HL-60 (cell line): ENCODE measurements at regions not wholly inside any gene's neighbourhood (a gene's known extent, or its start where the extent isn't known, plus 50 kb on each side); places are given as distances from the start of the nearest gene placed in this dataset.

Experiments used
- DNase-seq, 2 experiments: peaks; one replicate each; pipeline ENCODE4 v3.0.0-alpha.2; 2010 to 2020; ENCODE audit warnings: low read depth in 1 of 2, low spot score in 1 of 2
- H3K27ac ChIP-seq: fragments of 250-450 bp; sonication (Bioruptor Pico); replicated peaks from 2 replicates; pipeline ENCODE4 v1.5.1; 2020; ENCODE audit warnings: mild to moderate bottlenecking, moderate library complexity
- H3K27me3 ChIP-seq: fragments of 250-450 bp; sonication (Bioruptor Pico); 2 replicates; pipeline ENCODE4 v1.5.1; 2021; ENCODE audit warnings: mild to moderate bottlenecking, moderate library complexity; ENCODE audit not compliant: insufficient read depth, poor library complexity, severe bottlenecking
- H3K4me3 ChIP-seq: replicated peaks from 2 replicates; pipeline ENCODE4 v1.5.1; 2011; ENCODE audit warnings: mild to moderate bottlenecking, control low read depth, low read length; ENCODE audit not compliant: insufficient read depth
- CTCF ChIP-seq: IDR thresholded peaks from one replicate; pipeline ENCODE4 v1.5.1; 2011; ENCODE audit warnings: low read length, control low read depth, inconsistent platforms; ENCODE audit not compliant: insufficient read depth
- GABPA ChIP-seq: IDR thresholded peaks from 2 replicates; pipeline ENCODE4 v1.6.1; 2012; ENCODE audit warnings: low read depth
- POLR2AphosphoS5 ChIP-seq: IDR thresholded peaks from 2 replicates; pipeline ENCODE4 v1.6.1; 2012; ENCODE audit warnings: low read depth
- REST ChIP-seq: IDR thresholded peaks from 2 replicates; pipeline ENCODE4 v1.6.1; 2012; ENCODE audit warnings: low read depth; ENCODE audit not compliant: insufficient replicate concordance
- SPI1 ChIP-seq: IDR thresholded peaks from 2 replicates; pipeline ENCODE4 v1.6.1; 2012; ENCODE audit warnings: low read depth, mild to moderate bottlenecking, borderline replicate concordance

- no peaks in the 10 kb centered on the region for H3K27me3 ChIP-seq
- no peak for TF ChIP-seq POLR2AphosphoS5
- no peak for TF ChIP-seq CTCF
- no peak for TF ChIP-seq REST
- H3K27ac ChIP-seq = no peak overlapping the region
- no peak for DNase-seq
- H3K4me3 ChIP-seq = no peak overlapping the region
Measured at GRCh38 chr18:41263956-41264355, 691.1 kb upstream of the PIK3C3 start.

- H3K27me3 ChIP-seq = no peaks in the 10 kb centered on the region
- H3K27ac ChIP-seq = no peak overlapping the region
- H3K4me3 ChIP-seq = no peak overlapping the region
- TF ChIP-seq SPI1 (no peak), REST (no peak), POLR2AphosphoS5 (no peak), GABPA (no peak), CTCF (no peak)
- no peak for DNase-seq
Measured at GRCh38 chr18:41262688-41263087, 692.3 kb upstream of the PIK3C3 start.

GRCh38 chr18:41244591-41245037 is 710.4 kb upstream of the PIK3C3 start:
- TF ChIP-seq GABPA (no peak), REST (no peak)
- Histone ChIP-seq H3K27me3 (no peaks in the 10 kb centered on the region), H3K27ac (no peak overlapping the region), H3K4me3 (no peak overlapping the region)
- no peak for DNase-seq

GRCh38 chr18:41237317-41237716 is 717.7 kb upstream of the PIK3C3 start:
- no peak overlapping the region for H3K27ac ChIP-seq
- H3K27me3 ChIP-seq = no peaks in the 10 kb centered on the region
- TF ChIP-seq GABPA (no peak), SPI1 (no peak), POLR2AphosphoS5 (no peak)
- DNase-seq = no peak
- no peak overlapping the region for H3K4me3 ChIP-seq
